Suprapubic skin (tissue), 3 donors: ENCODE measurements at regions not wholly inside any gene's neighbourhood (a gene's known extent, or its start where the extent isn't known, plus 50 kb on each side); places are given as distances from the start of the nearest gene placed in this dataset.

Experiments used
- EP300 ChIP-seq: sonication (generic); formaldehyde crosslinking; IDR thresholded peaks from one replicate; pipeline ENCODE4 v1.6.1; 2017; ENCODE audit warnings: antibody characterized with exemption
- POLR2A ChIP-seq, 2 donors: fragments of 450-650 bp; IDR thresholded peaks; one replicate each; pipeline ENCODE4 v1.6.1; 2017; ENCODE audit warnings: antibody characterized with exemption in 2 of 2, mild to moderate bottlenecking in 2 of 2, moderate library complexity in 2 of 2
- TF ChIP-seq, protein P1 (sequence below), 2 donors: fragments of 200-600 bp in 1 of 2; fragments of 450-650 bp in 1 of 2; sonication (generic) in 1 of 2; IDR thresholded peaks; one replicate each; pipeline ENCODE4 v1.5.1; 2016 to 2019; ENCODE audit warnings: antibody characterized with exemption in 2 of 2, mild to moderate bottlenecking in 1 of 2, moderate library complexity in 1 of 2

DNA sequence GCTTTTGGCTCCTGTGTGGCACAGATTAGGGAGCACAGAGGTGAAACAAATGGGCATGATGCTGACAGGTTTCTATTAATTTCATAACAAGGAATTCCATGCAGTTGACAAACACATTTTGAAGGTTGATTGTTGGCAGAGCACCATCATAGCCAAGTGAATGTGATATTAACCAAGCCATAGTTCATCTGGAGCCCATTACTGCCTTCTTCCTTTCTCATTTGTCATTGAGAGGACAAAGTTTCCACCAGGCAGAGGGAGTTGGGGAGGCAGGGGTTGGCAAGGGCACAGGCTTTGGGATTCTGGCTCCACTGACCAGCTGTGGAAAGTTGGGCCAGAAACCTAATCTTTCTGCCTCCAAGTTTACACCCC is 325.2 kb downstream of the MFSD1 start:
- TF ChIP-seq, protein P1, sequence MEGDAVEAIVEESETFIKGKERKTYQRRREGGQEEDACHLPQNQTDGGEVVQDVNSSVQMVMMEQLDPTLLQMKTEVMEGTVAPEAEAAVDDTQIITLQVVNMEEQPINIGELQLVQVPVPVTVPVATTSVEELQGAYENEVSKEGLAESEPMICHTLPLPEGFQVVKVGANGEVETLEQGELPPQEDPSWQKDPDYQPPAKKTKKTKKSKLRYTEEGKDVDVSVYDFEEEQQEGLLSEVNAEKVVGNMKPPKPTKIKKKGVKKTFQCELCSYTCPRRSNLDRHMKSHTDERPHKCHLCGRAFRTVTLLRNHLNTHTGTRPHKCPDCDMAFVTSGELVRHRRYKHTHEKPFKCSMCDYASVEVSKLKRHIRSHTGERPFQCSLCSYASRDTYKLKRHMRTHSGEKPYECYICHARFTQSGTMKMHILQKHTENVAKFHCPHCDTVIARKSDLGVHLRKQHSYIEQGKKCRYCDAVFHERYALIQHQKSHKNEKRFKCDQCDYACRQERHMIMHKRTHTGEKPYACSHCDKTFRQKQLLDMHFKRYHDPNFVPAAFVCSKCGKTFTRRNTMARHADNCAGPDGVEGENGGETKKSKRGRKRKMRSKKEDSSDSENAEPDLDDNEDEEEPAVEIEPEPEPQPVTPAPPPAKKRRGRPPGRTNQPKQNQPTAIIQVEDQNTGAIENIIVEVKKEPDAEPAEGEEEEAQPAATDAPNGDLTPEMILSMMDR (IDR thresholded peaks at IDR 0.05): no peak
- TF ChIP-seq POLR2A (IDR thresholded peaks at IDR 0.05): no peak
- no peak for TF ChIP-seq EP300
